ENCODE measurements at regions not wholly inside any gene's neighbourhood (a gene's known extent, or its start where the extent isn't known, plus 50 kb on each side); places are given as distances from the start of the nearest gene placed in this dataset.

GRCh38 chr6:37555040-37555781 is 55.5 kb upstream of the CCDC167 start:
- no peak for DNase-seq

GRCh38 chr6:37554480-37554819 is 54.8 kb upstream of the CCDC167 start:
- no peak for DNase-seq

- no peak for DNase-seq
Observed at GRCh38 chr6:37552267-37552666, 52.6 kb upstream of the CCDC167 start.

GRCh38 chr6:37551867-37552266 is 52.2 kb upstream of the CCDC167 start:
- no peak for DNase-seq

- DNase-seq = no peak
Observed at GRCh38 chr6:37551446-37551845, 51.8 kb upstream of the CCDC167 start.

GRCh38 chr6:37551002-37551401 is 51.3 kb upstream of the CCDC167 start:
- no peak for DNase-seq

- DNase-seq = no peak
Observed at GRCh38 chr6:37550191-37550831, 50.6 kb upstream of the CCDC167 start.

- no peak for DNase-seq
Observed at GRCh38 chr6:37549558-37549957, 49.9 kb upstream of the CCDC167 start.

Measured in NCI-H524 (cell line).